ENCODE measurements at regions not wholly inside any gene's neighbourhood (a gene's known extent, or its start where the extent isn't known, plus 50 kb on each side); places are given as distances from the start of the nearest gene placed in this dataset.

DNA sequence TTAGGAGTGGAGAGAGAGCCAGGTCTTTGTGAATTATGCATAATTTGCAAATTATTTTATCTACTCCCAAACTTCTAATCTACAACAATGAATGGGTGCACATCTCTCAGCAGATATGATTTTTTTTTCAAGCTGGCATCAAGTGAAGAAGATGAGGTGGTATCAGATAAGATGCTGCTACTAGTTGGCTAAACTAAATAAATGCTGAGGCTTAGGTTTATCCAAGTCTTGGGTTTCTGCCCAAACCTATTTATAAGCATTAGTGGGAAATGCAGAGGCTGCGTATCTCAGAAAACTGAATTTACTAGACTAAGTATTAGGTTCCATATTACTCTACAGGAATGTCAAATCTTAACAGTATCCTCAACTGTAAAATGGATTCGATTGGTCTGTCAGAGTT lies 703.0 kb upstream of the CELF2 start:
- WGBS, 3 donors, result 84 to 93% (median 88%) methylated on average over 2 of the region's 2 CpGs

GRCh38 chr10:10315989-10316388 lies 701.7 kb upstream of the CELF2 start:
- 57 to 87% (median 87%) methylated on average over 1 of the region's 1 CpG for WGBS, 3 donors
- H3K27ac ChIP-seq (ENCODE audit: low read depth, low read length), result no peak overlapping the region

More for the DNA sequence above, 703.0 kb upstream of the CELF2 start:
- H3K27ac ChIP-seq (ENCODE audit: low read depth, low read length), result no peak overlapping the region

DNA sequence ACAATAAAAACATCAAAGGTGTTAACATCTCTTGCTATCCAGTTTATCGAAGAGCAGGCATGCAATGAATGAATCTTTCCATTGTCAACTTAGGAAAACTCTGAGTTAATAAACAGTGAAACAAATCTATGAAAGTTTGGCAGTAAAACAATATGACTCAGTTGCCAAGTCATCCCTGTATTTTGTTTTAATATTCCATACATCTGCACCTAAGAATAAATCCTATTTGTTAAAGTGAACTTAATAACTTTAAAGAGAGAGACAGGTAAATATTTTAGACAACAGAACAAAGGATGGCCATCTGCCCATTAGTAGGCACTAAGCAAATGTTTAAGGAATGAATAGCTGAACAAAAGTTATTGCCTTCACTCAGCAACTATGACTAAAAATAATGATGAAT lies 700.5 kb upstream of the CELF2 start:
- 36 to 86% (median 84%) methylated on average over 1 of the region's 1 CpG for whole genome bisulfite sequencing, 3 donors
- H3K27ac ChIP-seq (ENCODE audit: low read depth, low read length), result no peak overlapping the region

GRCh38 chr10:10318856-10319255 lies 698.8 kb upstream of the CELF2 start:
- no peak overlapping the region for H3K27ac ChIP-seq (ENCODE audit: low read depth, low read length)
- 65 to 88% (median 81%) methylated on average over 1 of the region's 1 CpG for WGBS, 3 donors

DNA sequence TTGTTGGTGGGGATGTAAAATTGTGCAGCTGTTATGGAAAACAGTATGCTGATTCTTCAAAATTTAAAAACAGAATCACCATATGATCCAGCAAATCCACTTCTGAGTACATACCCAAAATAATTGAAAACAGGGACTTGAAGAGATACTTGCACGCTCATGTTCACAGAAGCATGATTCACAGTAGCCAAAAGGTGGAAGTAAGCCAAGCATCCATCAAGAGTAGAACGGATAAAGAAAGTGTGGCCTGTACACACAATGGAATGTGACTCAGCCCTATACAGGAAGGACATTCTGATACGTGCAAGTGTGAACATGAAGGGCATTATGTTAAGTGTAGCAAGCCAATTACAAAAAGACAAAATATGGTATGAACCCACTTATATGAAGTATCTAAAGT lies 696.7 kb upstream of the CELF2 start:
- H3K27ac ChIP-seq (ENCODE audit: low read depth, low read length), result no peak overlapping the region
- WGBS, 3 donors, result 53 to 62% (median 54%) methylated on average over 3 of the region's 3 CpGs

- H3K27ac ChIP-seq (ENCODE audit: low read depth, low read length), result no peak overlapping the region
- WGBS, 3 donors, result 65 to 70% (median 68%) methylated on average over 4 of the region's 4 CpGs
Observed at GRCh38 chr10:10326116-10326515, 691.6 kb upstream of the CELF2 start.

DNA sequence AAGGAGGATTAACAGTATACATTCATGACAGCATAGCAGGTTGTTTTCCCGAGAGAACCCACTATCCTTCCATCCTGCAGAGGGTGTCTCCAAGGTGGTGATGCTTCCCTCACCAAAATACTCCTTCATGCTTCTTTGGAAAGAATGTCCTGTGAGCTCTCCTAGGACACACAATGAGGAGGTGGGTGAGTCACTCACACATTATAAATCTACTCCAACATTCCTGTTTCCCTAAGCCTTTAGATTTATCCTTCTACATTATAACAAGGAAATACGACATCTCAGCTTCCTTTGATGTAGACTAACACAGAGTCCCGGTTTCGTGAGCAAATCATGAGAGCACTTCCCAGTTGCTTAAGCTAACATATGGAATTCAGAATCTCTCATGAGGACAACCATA lies 689.7 kb upstream of the CELF2 start:
- no peak overlapping the region for H3K27ac ChIP-seq (ENCODE audit: low read depth, low read length)
- 72 to 89% (median 85%) methylated on average over 4 of the region's 4 CpGs for WGBS, 3 donors

DNA sequence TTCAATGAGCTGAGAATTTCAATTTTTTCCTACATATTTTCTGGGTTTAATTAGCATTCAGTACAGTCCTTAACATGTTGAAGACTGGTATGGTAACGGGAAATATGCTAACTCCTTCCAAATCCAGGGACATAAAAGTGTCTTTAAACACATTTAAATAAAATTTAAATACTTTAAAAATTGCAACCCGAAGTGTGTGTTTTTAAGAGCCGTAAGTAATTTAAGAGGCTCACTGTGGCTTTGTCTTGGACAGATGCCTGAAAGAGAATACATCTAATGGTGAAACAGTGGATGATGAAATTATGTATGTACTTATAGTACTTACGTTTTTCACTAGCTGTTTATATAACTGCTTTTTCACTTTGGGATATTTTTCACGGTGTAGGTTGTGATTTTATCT lies 687.3 kb upstream of the CELF2 start:
- no peak overlapping the region for H3K27ac ChIP-seq (ENCODE audit: low read depth, low read length)
- 66 to 72% (median 66%) methylated on average over 5 of the region's 5 CpGs for WGBS, 3 donors

DNA sequence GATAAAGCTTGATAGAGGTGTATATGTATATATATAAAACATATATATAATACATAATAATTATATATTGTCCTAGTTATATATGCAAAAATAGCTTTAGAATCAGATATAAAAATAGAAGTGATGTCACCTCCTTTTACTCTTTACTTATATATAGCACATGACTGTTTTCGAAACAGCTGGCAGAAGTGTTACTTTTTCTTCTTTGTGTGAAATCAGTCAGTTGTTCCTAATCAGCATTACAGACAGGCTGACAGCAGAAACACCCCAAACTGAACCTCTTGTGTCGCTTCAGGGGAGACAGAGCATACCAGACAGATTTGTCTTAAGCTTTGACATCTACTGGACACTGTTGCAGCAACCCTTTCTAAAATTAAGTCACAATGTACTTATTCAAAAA lies 684.9 kb upstream of the CELF2 start:
- H3K27ac ChIP-seq (ENCODE audit: low read depth, low read length), result no peak overlapping the region
- 61 to 81% (median 78%) methylated on average over 2 of the region's 2 CpGs for WGBS, 3 donors

DNA sequence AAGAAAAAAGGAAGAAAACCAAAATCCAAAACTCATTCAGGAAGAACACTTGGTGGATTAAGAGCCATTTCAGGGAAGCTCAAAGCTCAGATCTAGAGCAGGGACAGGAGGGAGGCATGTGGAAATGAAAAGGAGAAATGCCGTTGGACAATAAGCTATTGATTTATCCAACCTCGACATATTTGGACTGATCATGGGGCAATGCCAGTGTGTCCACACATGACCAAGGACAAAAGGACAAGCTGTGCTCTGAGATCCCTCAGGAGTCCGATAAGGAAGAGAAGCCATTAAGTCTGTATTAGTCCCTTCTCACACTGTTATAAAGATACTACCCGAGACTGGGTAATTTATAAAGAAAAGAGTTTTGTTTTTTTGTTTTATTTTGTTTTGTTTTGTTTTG lies 684.0 kb upstream of the CELF2 start:
- H3K27ac ChIP-seq (ENCODE audit: low read depth, low read length), result no peak overlapping the region
- 73 to 90% (median 87%) methylated on average over 4 of the region's 4 CpGs for WGBS, 3 donors

DNA sequence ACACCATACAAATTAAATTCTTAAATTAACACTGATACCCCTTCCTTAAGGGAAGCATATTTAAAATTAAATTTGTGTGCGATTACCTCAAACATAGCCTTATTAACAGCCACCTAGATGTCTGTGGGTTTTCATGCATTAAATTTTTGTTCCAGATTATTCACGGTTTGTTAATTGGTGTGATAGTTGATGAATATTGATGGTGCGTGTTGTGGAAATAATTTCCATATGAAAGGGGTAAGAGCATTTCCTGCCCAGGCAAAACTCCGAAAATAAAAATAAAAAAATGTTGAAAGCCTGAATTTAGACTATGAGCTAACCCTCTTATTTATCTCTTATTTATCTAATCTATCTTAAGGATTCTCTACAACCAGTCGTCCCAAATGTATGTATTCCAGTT lies 679.3 kb upstream of the CELF2 start:
- 77 to 86% (median 85%) methylated on average over 5 of the region's 5 CpGs for WGBS, 3 donors
- H3K27ac ChIP-seq (ENCODE audit: low read depth, low read length), result no peak overlapping the region

DNA sequence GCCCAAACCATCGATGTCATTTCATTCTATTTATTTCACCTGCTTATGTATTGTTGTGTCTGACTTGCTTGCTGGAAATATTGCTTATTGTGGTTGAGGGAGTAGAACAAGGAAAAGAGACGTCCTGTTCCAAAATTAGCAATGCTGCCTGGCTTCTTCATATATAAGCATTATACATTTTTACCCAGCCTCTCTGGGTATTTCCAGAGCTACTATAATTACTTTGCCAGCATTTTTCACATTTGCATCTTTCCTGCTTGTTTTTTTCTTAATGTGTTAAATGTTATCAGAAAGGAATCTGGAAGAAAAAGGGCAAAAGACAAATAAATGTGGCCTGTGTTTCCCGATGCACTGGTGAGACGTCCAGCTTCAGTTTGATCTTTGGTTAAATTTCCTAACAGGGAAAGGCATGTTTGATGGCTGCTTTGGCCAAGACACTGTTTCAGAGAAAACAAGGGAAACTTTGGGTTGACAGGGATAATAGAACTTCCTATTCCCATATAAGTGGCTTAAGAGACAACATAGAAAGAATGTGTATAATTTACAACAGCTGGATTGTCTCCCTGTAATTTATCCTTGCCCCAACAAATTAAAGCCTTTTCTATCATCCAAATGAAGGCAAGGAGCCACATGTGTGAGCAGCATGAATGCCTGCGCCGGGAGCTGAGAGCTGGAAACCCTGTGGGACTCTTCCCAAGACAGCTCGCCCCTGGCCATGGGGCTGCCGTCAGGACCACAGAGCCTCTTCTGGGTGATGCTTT lies 671.1 kb upstream of the CELF2 start:
- H3K27ac ChIP-seq (ENCODE audit: low read depth, low read length), result no peak overlapping the region
- WGBS, 3 donors, result 48 to 71% (median 64%) methylated on average over 8 of the region's 8 CpGs

DNA sequence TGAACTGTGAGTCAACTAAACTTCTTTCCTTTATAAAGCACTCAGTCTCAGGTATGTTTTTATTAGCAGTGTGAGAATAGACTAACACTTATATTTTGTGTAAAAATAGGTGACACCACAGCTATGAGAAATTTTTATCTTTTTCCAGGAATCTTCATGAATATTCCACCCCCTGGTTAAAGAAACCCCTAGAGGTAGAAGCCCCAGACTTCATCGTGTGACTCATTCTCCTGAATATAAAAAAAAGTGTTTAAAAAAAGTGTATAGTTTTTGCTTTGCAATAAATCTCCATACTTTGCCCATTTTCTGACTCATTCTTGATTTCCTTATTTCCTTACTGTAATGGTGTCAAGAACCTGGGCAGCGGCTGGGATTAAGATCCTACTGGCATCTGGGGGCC lies 667.6 kb upstream of the CELF2 start:
- no peak overlapping the region for H3K27ac ChIP-seq (ENCODE audit: low read depth, low read length)
- 73 to 91% (median 87%) methylated on average over 2 of the region's 2 CpGs for WGBS, 3 donors

DNA sequence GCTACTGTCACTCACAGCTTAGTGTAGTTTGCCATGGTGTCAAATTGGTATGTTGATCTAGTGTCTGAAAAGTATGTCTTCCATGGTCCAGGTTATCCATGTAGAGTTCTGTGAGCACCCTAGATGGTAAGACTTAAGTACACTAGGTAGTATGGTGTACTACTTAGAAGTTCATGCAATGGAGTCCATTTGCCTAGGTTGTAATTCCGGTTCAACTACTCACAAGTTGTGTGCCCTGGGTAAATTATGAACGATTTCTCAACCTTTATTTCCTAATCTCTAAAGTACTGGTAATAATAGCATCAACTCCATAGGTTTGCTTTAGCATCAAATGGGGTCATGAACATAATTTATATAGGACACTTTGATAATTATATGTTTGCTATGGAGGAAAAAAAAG lies 666.2 kb upstream of the CELF2 start:
- 65 to 93% (median 82%) methylated on average over 2 of the region's 2 CpGs for WGBS, 3 donors
- no peak overlapping the region for H3K27ac ChIP-seq (ENCODE audit: low read depth, low read length)

DNA sequence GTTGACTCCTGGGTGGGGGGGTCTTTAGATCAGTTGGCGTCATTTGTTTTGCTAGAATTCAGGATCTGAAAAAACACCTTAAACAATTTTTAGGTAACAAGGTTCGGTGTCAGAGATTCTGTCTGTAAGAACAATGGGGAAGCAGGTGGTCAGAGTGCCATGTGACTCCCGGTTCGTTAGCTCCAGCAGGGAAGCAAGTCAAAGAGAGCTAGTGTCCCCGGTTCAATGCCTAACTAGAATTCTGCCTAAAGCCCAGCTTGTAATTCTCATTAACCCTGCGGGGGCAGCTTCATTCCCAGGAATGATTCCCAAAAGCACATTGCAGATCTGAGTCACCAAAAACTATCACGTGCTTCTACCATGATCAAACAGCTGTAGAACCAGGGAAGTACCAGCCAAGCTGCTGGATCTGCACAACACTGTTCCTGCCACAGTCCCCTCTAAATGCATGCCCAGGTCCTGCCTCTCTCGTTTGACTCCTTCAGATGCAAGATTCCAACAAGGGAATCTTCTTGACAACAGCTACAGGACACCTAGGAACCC lies 664.3 kb upstream of the CELF2 start:
- 46 to 77% (median 74%) methylated on average over 8 of the region's 8 CpGs for WGBS, 3 donors
- H3K27ac ChIP-seq (ENCODE audit: low read depth, low read length), result no peak overlapping the region

DNA sequence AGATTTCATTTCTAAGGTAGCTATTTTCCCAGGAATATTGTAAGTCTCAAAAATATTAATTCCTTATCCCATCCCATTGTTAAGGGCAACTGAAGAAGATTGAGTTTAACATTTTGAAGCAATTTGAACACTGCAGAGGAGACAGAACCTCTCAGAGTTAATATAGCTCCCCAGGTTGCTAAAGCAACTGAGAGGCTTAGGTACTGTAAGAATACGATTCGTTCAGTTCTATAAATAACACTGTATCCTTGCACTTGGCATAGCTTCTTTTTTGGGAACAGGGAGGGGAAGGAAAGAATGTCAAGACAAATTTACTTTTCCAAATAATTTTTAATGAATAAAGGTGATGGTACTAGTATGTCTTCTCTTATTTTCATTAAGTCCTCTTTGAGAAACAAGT lies 658.4 kb upstream of the CELF2 start:
- WGBS, 3 donors, result 46 to 68% (median 65%) methylated on average over 2 of the region's 2 CpGs

DNA sequence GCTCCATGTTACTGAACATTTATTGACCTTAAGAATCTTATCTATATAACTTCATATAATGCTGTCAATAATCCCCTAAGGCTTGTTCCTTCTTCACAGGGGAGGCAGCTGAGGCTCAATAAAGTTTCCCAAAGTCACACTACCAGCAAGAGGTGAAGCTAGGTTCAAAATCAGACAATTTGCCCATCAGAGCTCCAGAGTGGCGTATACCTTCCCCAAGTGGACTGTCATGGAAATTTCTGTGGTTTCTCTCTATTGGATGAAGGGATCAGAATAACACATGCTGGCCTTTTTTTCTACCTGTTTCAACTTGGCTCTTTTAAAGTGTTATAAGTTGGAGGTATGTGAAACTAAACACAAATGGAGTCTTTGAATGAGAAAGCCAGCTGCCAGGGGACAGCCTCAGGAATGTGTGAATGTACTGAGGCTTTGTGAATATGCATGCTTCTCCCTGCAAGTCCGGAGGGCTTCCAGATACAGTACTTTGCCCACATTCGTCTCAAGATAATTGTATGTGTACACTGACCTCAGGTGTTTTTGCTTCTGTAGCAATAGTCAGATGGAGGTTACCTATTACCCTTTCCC lies 656.3 kb upstream of the CELF2 start:
- H3K27ac ChIP-seq (ENCODE audit: low read depth, low read length), result no peak overlapping the region
- WGBS, 3 donors, result 44 to 69% (median 62%) methylated on average over 3 of the region's 3 CpGs

More for the DNA sequence above, 658.4 kb upstream of the CELF2 start:
- no peak overlapping the region for H3K27ac ChIP-seq (ENCODE audit: low read depth, low read length)

- WGBS, 3 donors, result 63 to 85% (median 83%) methylated on average over 4 of the region's 4 CpGs
- H3K27ac ChIP-seq (ENCODE audit: low read depth, low read length), result no peak overlapping the region
Observed at GRCh38 chr10:10362800-10363199, 654.9 kb upstream of the CELF2 start.

GRCh38 chr10:10363217-10363616 lies 654.5 kb upstream of the CELF2 start:
- H3K27ac ChIP-seq (ENCODE audit: low read depth, low read length), result no peak overlapping the region
- 78 to 97% (median 93%) methylated on average over 6 of the region's 6 CpGs for WGBS, 3 donors

DNA sequence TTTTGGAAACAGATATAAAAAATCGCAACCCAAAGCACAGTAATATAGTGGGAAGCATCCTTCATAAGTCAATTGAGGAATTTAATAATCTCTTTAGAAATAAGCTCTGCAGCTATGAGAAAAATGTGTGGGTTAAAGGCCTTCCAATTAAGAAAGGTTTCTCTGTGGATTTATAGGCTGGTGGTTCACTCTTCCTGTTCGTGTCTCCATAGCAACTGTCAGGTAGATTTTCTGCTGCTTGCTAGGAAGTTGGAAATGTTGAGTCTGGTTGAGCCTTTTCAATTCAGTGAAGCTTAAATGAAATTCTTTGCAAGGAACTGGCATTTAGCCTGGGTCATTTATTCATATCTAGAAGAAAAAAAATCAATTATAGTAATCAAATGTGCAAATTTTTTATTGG lies 652.8 kb upstream of the CELF2 start:
- H3K27ac ChIP-seq (ENCODE audit: low read depth, low read length), result no peak overlapping the region
- WGBS, 3 donors, result 65 to 76% (median 74%) methylated on average over 2 of the region's 2 CpGs

Measured in adipose tissue (tissue), 3 donors.